Fibroblast of pulmonary artery (primary cell): ENCODE measurements at regions not wholly inside any gene's neighbourhood (a gene's known extent, or its start where the extent isn't known, plus 50 kb on each side); places are given as distances from the start of the nearest gene placed in this dataset.

Experiments used
- DNase-seq: peaks from one replicate; pipeline ENCODE4 v3.0.0-alpha.2; 2010; ENCODE audit warnings: low read depth
- H3K4me3 ChIP-seq: replicated peaks from 2 replicates; pipeline ENCODE4 v1.5.1; 2011; ENCODE audit warnings: low read depth, mild to moderate bottlenecking, control low read depth, low read length, moderate library complexity
- CTCF ChIP-seq: IDR thresholded peaks from 2 replicates; pipeline ENCODE4 v1.5.1; 2011; ENCODE audit warnings: mild to moderate bottlenecking, control low read depth, low read length, inconsistent platforms; ENCODE audit errors: missing control alignments

- no peak for TF ChIP-seq CTCF
- H3K4me3 ChIP-seq, result no peak overlapping the region
- no peak for DNase-seq
These were observed 119.0 kb downstream of the ZFAND4 start for GRCh38 chr10:45553613-45554012.

- DNase-seq, result no peak
- TF ChIP-seq CTCF, result no peak
- no peak overlapping the region for H3K4me3 ChIP-seq
These were observed 119.4 kb downstream of the ZFAND4 start for GRCh38 chr10:45553155-45553554.

GRCh38 chr10:45552476-45552875 lies 120.1 kb downstream of the ZFAND4 start:
- TF ChIP-seq CTCF, result no peak
- no peak overlapping the region for H3K4me3 ChIP-seq
- DNase-seq, result no peak

GRCh38 chr10:45550903-45551786 lies 121.4 kb downstream of the ZFAND4 start:
- no peak for DNase-seq
- no peak overlapping the region for H3K4me3 ChIP-seq
- no peak for TF ChIP-seq CTCF

GRCh38 chr10:45548068-45548467 lies 124.5 kb downstream of the ZFAND4 start:
- no peak overlapping the region for H3K4me3 ChIP-seq
- DNase-seq, result no peak
- no peak for TF ChIP-seq CTCF

- no peak for TF ChIP-seq CTCF
- H3K4me3 ChIP-seq, result no peak overlapping the region
- DNase-seq, result no peak
These were observed 125.4 kb downstream of the ZFAND4 start for GRCh38 chr10:45547207-45547606.

GRCh38 chr10:45545150-45545549 lies 127.4 kb downstream of the ZFAND4 start:
- no peak for DNase-seq
- no peak for TF ChIP-seq CTCF
- no peak overlapping the region for H3K4me3 ChIP-seq
